Epithelial cell of prostate (primary cell): ENCODE measurements at regions not wholly inside any gene's neighbourhood (a gene's known extent, or its start where the extent isn't known, plus 50 kb on each side); places are given as distances from the start of the nearest gene placed in this dataset.

ENCODE experiments used
- DNase-seq: peaks from one replicate; pipeline ENCODE4 v3.0.0-alpha.2; 2011; ENCODE audit warnings: low read depth, low spot score
- H3K27ac ChIP-seq: fragments of 450-650 bp; 2 replicates; pipeline ENCODE4 v1.5.1; 2017; ENCODE audit warnings: mild to moderate bottlenecking

DNA sequence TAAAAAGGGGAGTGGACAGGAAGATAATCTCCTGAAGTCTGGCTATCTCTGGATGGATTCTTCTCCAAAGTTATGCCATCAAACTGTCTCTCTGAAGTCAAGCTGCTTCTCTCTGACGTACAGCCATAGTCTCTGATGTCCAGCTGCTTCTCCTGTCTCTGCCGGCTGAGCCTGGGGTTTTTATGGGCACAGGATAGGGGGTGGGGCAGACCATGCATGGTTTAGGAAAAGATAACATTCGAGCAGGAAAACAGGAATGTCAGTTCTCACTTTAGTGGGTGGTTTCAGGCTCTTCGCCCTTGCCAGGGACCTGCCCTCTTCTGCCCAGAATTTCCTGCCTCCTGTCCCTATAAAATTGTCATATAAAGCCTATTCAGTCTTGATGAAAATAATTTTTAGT, 110.9 kb upstream of the ROBO1 start:
- DNase-seq, result no peak
- no peak overlapping the region for H3K27ac ChIP-seq

DNA sequence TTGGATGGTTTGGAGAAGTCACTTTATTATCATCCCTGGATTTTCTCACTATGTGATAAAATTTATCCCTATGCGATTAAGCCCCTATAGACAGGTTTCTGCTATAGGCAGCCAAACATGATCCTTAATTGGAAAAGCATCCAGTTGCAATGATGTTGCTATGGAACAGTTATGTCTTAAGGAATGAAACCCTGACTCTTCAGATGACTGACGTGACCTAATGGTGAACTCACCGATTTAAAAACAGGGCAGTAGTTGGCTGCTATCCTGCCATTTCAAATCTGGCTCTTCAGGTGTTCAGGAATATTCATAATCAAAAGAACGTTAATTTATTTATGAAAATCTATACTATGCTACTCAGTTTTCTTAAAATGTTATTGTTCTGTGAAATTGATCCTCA, 106.8 kb upstream of the ROBO1 start:
- DNase-seq, result no peak
- H3K27ac ChIP-seq, result no peak overlapping the region

DNA sequence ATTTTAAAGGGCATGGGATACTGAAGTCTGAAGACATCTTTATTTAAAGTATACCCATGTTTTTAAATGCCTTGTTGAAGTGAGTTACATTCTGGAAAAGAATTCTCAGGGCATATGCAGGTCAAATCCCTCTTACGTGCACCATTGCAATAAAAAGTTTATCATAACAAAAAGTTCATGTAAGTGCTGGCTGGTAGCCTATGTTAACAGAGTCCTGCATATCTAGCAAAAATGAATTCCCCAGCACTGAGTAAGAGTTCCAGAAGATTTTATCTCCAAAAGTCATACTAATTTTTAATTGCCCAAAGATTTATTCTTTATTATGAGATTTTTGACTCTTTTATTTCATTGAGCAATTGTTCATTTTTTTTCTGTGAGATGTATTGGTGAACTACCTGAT, 104.7 kb upstream of the ROBO1 start:
- DNase-seq, result peak; percentile 37
- H3K27ac ChIP-seq, result no peak overlapping the region

DNA sequence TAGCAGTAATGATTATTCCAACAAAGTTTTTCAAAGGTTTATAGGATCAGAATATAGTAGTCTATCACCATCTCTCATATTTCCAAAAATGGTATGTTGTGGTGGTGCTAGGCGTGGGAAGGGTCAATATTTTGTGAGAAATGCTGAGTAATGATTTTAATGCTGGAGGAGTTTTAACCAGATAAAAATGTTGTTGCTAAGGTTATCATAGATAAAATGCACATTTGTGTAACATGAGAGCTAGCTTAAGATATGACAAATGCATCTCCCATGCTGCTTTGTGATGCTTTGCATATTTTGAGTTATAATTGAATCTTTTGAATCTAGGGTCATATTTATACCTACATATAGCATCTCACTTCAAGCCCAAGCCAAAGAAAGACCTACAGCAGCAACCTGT, 103.9 kb upstream of the ROBO1 start:
- no peak overlapping the region for H3K27ac ChIP-seq

DNA sequence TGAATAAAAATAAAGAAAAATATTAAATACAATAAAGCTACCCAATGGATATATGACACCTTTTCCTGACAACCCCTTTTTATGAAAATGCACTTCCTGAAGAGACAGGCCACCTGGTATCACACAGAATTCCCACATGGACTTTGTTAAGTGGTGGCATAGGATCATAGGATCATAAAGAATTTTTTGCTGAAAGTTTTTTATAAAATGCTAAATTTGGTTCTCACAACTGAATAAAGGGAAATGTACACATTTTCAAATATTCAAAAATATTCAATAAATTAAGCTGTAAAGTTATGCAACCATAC, 102.5 kb upstream of the ROBO1 start:
- no peak overlapping the region for H3K27ac ChIP-seq
- DNase-seq, result no peak

More for the DNA sequence above, 103.9 kb upstream of the ROBO1 start:
- no peak for DNase-seq

DNA sequence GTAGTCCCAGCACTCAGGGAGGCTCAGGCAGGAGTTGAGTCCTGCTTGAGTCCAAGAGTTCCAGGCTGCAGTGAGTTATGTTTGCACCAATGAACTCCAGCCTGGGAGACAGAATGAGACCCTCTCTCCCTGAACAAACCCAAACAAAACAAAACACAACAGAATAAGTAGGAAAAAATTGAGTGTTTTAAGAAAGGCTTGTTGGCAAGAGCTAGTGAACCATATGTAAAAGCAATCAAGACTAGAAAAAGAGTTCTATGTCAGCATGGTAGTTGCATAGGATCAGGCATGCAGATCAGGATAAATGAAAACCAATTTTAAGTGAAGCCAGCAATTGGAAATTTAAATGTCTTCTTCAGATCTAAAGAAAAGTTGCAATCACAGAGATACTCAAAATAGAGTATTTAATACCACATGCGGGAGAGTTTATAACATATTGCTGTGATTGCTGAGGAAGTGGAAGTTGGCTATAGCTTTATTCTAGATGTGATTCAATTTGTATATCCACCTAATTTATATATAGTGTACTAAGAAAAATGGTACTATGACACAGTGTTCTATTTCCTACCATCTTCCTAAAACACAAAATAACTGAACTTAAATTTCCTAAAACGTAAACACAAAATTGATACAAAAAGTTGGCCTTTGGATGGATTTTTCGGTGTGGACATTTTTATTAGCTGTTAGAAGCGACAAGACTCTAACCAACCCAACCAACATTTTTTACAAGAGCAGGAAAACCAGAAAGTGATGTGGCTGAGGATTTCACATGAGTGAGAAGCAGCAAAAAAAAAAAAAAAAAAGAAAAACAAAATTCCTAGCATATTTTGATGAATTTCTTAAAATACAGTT, 101.9 kb upstream of the ROBO1 start:
- no peak overlapping the region for H3K27ac ChIP-seq
- no peak for DNase-seq

DNA sequence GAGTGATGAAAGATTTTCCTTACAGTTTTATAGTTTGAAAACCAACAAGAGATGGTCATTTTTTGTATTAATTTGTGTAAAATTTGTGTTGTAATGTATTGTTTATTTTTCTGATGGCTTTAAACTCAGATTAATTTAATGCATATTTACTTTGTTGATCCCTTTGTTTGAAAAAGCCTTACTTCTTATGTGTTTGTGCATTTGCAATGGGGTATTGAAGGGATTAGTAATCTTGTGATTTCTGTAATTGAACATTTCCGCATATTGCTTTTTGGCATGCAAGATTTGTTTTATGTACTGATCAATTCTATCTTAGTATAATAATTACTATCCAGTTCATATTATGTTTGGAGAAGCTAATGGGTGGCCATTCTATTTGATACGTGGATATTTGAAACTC, 98.4 kb upstream of the ROBO1 start:
- no peak for DNase-seq
- no peak overlapping the region for H3K27ac ChIP-seq

DNA sequence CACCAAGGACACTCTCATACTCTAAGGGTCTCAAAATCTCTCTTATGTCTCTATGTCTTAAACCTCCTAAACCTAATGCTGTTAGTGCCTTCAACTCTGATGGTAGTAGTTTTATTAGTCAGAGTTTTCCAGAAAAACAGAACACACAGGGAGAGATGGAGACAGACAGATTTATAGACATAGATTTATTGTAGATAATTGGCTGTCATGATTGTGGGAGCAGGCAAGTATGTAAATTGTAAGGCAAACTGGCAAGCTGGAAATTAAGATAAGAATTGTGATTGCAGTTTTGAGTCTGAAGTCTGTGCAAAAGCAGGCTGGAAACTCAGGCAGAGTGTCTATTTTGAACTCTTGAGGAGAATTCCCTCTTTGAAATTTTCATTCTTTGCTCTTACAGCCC, 96.3 kb upstream of the ROBO1 start:
- H3K27ac ChIP-seq, result no peak overlapping the region
- DNase-seq, result no peak

DNA sequence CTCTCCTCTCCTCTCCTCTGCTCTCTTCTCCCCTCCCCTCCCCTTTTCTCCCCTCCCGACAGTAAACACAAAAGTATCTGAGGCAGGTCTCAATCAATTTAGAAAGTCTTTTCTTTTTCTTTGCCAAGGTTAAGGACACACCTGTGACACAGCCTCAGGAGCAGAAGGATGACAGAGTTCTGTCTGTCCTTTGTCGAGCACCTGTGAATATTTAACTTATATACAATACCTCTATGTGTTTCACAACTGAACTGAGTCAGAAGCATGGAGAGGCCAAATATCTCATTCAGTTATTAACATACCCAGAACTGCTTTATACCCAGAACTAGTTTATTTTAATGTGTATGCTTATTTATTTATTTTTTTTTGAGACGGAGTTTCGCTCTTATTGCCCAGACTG, 81.1 kb upstream of the ROBO1 start:
- H3K27ac ChIP-seq, result no peak overlapping the region

DNA sequence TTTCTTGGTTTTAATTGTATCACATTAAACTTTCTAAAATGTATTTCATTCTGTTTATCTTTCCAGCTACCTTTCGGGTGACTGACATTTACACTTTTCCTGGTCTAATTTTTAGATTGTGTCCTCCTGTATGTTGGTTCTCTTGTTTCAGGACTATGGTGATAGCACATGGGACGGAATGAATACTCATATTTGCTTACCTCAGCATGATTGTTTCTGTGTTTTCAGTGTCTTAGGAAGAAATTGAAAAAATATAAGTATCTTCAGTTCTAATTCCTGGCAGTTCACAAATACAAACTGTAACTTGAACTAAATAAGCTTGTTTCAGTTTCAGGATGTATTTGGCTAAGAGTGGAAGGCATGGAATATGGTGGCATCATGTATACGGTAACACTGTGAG, 80.1 kb upstream of the ROBO1 start:
- H3K27ac ChIP-seq, result no peak overlapping the region
- no peak for DNase-seq

More for the DNA sequence above, 81.1 kb upstream of the ROBO1 start:
- no peak for DNase-seq

DNA sequence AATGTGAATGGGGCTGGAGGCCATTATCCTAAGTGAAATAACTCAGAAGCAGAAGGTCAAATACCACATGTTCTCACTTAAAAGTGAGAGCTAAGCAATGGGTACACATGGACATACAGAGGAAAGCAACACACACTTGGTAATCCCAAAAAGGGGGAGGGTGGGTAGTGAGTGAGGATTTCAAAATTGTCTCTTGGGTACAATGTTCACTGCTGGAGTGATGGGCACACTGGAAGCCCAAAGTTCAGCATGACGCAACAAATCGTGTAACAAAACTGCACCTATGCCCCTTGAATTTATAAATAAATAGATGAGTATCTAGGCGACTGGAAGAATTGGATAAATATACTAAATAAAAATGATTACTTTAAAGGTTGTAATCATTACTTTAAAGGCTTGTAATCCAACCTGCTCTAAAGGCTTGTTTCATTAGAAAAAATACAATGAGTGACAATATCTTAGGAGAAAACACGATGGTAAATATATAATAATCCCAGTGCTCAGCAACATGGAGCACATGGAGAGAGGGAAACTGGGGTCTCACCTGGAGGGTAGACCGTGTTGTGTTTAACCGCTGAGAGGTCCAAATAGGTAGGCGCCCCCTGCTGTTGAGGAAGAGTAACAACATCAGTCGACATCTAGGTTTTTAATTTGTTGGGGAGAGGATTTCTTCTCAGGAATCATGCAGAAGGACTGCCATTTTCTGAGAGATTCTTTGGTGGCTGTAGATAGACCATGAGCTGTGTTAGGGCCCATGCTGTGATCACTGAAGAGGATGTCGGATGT, 78.5 kb upstream of the ROBO1 start:
- no peak for DNase-seq
- H3K27ac ChIP-seq, result no peak overlapping the region

DNA sequence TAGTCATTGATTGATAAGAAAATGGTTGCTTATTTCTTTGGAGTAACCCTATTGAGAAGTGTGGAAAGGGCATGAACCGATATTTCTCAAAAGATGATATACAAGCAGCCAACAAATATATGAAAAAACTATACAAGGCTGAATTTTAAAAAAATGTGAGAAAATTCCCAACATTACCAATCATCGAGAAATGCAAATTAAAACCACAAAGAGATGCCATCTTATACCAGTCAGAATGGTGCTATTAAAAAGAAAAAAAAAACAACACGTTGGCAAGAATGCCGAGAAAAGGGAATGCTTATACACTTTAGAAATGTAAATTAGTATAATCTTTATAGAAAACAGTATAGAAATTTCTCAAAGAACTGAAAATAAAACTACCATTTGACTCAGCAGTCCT, 77.7 kb upstream of the ROBO1 start:
- DNase-seq, result no peak
- no peak overlapping the region for H3K27ac ChIP-seq

DNA sequence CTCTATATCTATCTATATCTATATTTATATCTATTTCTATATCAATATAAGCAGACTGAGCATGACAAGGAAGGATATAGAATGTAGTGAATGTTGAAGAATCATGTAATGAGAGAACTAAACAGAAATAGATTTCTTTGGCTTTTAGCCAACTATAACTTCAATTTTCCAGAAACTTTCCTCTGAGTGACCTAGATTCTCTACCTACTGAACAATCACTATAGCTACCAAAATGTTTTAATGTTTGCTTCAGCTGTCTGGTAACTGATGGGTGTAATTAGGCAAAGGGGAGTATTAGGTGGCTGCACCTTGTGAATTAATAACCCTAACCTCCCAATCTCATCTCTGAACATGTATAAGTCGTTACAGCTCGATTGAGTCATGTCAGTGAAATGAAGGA, 76.4 kb upstream of the ROBO1 start:
- no peak overlapping the region for H3K27ac ChIP-seq
- no peak for DNase-seq

DNA sequence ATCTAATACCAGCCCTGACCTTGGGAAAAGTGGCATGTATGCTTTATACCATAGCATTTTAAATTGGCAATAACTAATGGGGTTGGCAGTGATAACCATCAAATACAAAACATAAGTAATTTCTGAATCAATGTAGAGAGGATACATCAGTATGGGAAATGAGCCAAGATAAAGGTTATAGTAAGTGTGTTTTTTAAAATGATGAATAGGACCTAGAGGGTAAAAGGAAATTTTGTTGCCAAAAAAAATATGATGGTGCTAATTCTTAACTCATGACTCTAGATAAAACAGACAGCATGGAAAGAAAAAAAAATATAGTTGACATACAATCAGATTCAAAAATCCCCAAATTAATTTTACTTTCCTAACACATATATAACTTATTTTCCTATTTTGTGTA, 75.4 kb upstream of the ROBO1 start:
- no peak overlapping the region for H3K27ac ChIP-seq
- no peak for DNase-seq

DNA sequence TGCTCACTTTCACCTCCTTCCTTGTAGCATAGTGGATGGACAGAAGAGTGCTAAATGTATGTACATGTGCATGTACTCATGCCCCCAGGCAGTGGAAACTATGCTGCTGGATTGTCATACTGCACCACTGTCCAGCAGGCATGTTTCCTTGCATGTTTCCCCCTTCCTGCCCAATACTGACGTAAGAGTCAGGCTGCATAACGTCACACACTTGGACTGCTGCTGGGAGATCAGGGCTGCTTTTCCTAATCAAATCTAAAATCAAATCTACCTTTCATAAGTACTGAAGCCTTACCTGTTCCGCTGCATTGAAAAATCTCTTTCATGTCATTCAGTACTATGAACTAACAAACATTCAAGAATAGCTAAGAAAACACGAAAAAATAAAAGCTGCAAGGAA, 67.9 kb upstream of the ROBO1 start:
- DNase-seq, result no peak
- no peak overlapping the region for H3K27ac ChIP-seq

DNA sequence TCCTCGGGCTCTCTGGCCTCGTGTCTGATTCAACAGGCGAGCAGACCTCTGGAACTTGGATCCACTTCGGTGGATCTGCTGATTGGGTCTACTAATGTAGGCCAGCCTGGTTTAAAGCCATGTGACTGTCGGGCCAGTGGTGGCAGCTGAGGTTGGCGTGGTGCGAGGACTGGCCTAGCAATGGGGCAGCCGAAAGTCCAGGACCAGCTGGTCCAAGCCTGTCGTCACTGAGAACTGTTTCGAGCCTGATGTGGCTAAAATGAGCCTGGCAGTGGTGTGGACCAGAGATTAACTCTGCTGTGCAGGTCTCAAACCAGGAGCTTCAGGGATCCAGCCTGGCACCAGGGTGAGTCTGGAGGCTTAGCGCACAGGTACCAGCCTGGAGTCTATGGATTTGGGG, 56.4 kb upstream of the ROBO1 start:
- H3K27ac ChIP-seq, result no peak overlapping the region
- DNase-seq, result no peak

DNA sequence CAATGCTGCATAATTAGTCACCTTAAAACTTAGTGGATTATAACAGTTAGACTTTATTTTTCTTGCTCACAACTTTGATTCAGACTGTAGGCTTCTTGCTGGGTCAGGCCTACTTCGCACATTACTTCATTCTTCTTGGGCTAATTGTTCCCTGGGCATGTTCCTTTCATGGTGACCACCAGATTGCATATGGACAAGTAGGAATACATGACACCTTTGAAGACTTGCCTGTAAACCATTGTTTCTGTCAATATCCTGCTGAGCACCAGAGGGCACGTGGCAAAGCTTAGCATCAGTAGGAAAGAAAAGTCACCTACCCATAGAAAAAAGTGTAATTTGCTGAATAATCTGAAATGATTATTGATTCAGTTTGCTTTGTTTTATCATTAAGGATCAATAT, 54.3 kb upstream of the ROBO1 start:
- H3K27ac ChIP-seq, result no peak overlapping the region
- no peak for DNase-seq

DNA sequence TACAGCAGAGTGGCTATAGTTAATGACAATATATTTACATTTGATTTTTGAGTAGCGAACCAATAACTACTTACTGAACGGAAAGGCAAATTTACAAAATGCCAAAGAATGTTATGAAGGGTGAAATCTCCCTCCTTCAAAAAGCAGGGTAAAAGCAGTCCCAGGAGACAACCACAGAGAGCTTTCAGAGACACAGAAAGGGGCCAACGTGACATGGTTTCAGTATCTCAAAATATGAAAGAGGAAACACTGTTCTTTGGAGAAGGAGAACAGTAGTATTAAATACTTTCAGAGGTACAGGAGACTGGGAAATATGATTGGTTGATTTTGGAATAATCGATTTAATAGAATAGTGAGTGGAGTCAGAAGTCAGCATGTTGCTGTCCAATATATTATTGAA, 52.3 kb upstream of the ROBO1 start:
- no peak for DNase-seq
- no peak overlapping the region for H3K27ac ChIP-seq

DNA sequence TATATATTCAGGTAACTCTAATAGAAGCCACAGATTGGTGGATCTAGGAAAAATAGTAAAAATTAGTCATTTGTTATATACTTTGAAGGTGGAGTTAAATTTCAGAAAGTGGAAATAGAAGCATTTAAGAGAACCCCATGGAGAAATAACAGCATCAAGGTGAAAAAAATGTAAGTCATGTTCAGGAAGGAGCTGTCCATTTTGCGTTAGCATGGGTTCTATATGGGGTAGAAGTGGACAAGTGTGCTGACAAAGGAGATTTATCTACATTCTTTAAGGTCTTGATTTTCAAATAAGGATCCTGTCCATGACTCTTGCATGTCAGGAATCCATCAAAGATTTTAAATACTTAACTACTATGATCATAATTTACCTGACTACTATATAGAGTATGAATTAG, 50.2 kb upstream of the ROBO1 start:
- H3K27ac ChIP-seq, result no peak overlapping the region
- no peak for DNase-seq
